ENCODE measurements at regions not wholly inside any gene's neighbourhood (a gene's known extent, or its start where the extent isn't known, plus 50 kb on each side); places are given as distances from the start of the nearest gene placed in this dataset.

DNA sequence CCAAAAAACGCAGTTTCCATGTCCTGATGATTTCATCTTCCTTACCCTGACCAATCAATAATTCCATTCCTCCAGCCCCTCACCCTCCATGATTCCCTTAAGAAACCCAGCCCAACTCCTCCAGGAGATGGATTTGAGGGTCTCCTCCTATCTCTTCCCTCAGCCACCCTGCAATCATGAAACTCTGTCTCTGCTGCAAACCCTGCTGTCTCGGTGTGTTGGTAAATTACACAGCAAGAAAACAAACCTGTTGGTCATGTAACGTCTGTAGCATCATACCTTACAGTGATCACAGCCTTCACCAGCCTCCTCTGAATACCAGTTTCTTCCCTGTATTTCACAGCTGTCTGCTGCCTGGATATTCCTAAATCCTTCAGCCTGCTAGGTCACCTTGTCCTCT lies 300.7 kb upstream of the NEBL start:
- H3K9ac ChIP-seq (ENCODE audit: insufficient read depth, low read length): no peak overlapping the region
- H3K4me1 ChIP-seq (ENCODE audit: control insufficient read depth, extremely low read depth, insufficient read depth, low read length): no peaks in the 10 kb centered on the region
- no peaks in the 10 kb centered on the region for H3K79me2 ChIP-seq (ENCODE audit: control insufficient read depth, insufficient read depth, low read length)
- H2AFZ ChIP-seq (ENCODE audit: low read length): no peak overlapping the region
- TF ChIP-seq CTCF (conservative IDR thresholded peaks at IDR 0.05 in 1 of 2, IDR thresholded peaks at IDR 0.05 in 1 of 2; ENCODE audit: low read depth in 1 of 2, low read length in 2 of 2) (no peak), EZH2 (IDR thresholded peaks at IDR 0.05; ENCODE audit: low read length, missing control alignments) (no peak)
- H3K4me2 ChIP-seq (ENCODE audit: extremely low read depth, insufficient read depth, low read length): no peak overlapping the region
- no peaks in the 10 kb centered on the region for H3K27me3 ChIP-seq (ENCODE audit: control insufficient read depth, insufficient read depth, low read length)
- H3K4me3 ChIP-seq (replicated peaks in 1 of 4; ENCODE audit: control extremely low read depth in 1 of 4, insufficient read depth in 1 of 4, low read depth in 3 of 4, low read length in 4 of 4): no peak overlapping the region
- H3K36me3 ChIP-seq (ENCODE audit: control insufficient read depth, insufficient read depth, low read length): no peaks in the 10 kb centered on the region
- DNase-seq (ENCODE audit: low read depth in 2 of 2): no peak
- no peaks in the 10 kb centered on the region for H3K9me3 ChIP-seq (ENCODE audit: control insufficient read depth, insufficient read depth, low read depth, low read length)
- H3K27ac ChIP-seq (ENCODE audit: insufficient read depth, low read length): no peak overlapping the region
- H4K20me1 ChIP-seq (ENCODE audit: control insufficient read depth, extremely low read depth, insufficient read depth, low read length): no peaks in the 10 kb centered on the region

- no peaks in the 10 kb centered on the region for H3K36me3 ChIP-seq (ENCODE audit: control insufficient read depth, insufficient read depth, low read length)
- H3K4me1 ChIP-seq (ENCODE audit: control insufficient read depth, extremely low read depth, insufficient read depth, low read length): no peaks in the 10 kb centered on the region
- H3K9ac ChIP-seq (ENCODE audit: insufficient read depth, low read length): no peak overlapping the region
- TF ChIP-seq CTCF (conservative IDR thresholded peaks at IDR 0.05 in 1 of 2, IDR thresholded peaks at IDR 0.05 in 1 of 2; ENCODE audit: low read depth in 1 of 2, low read length in 2 of 2) (no peak), EZH2 (IDR thresholded peaks at IDR 0.05; ENCODE audit: low read length, missing control alignments) (no peak)
- no peaks in the 10 kb centered on the region for H3K27me3 ChIP-seq (ENCODE audit: control insufficient read depth, insufficient read depth, low read length)
- no peak for DNase-seq (ENCODE audit: low read depth in 2 of 2)
- H4K20me1 ChIP-seq (ENCODE audit: control insufficient read depth, extremely low read depth, insufficient read depth, low read length): no peaks in the 10 kb centered on the region
- no peak overlapping the region for H3K4me3 ChIP-seq (replicated peaks in 1 of 4; ENCODE audit: control extremely low read depth in 1 of 4, insufficient read depth in 1 of 4, low read depth in 3 of 4, low read length in 4 of 4)
- no peak overlapping the region for H3K4me2 ChIP-seq (ENCODE audit: extremely low read depth, insufficient read depth, low read length)
- no peaks in the 10 kb centered on the region for H3K79me2 ChIP-seq (ENCODE audit: control insufficient read depth, insufficient read depth, low read length)
- no peak overlapping the region for H2AFZ ChIP-seq (ENCODE audit: low read length)
- no peak overlapping the region for H3K27ac ChIP-seq (ENCODE audit: insufficient read depth, low read length)
- H3K9me3 ChIP-seq (ENCODE audit: control insufficient read depth, insufficient read depth, low read depth, low read length): no peaks in the 10 kb centered on the region
Observed at GRCh38 chr10:21196822-21197395, 299.8 kb upstream of the NEBL start.

- H4K20me1 ChIP-seq (ENCODE audit: control insufficient read depth, extremely low read depth, insufficient read depth, low read length): no peaks in the 10 kb centered on the region
- no peaks in the 10 kb centered on the region for H3K4me1 ChIP-seq (ENCODE audit: control insufficient read depth, extremely low read depth, insufficient read depth, low read length)
- H3K4me3 ChIP-seq (replicated peaks in 1 of 4; ENCODE audit: control extremely low read depth in 1 of 4, insufficient read depth in 1 of 4, low read depth in 3 of 4, low read length in 4 of 4): no peak overlapping the region
- no peak for TF ChIP-seq EZH2 (IDR thresholded peaks at IDR 0.05; ENCODE audit: low read length, missing control alignments)
- TF ChIP-seq CTCF (conservative IDR thresholded peaks at IDR 0.05 in 1 of 2, IDR thresholded peaks at IDR 0.05 in 1 of 2; ENCODE audit: low read depth in 1 of 2, low read length in 2 of 2): no peak
- no peak for DNase-seq (ENCODE audit: low read depth in 2 of 2)
- no peaks in the 10 kb centered on the region for H3K27me3 ChIP-seq (ENCODE audit: control insufficient read depth, insufficient read depth, low read length)
- no peak overlapping the region for H2AFZ ChIP-seq (ENCODE audit: low read length)
- H3K4me2 ChIP-seq (ENCODE audit: extremely low read depth, insufficient read depth, low read length): no peak overlapping the region
- no peaks in the 10 kb centered on the region for H3K79me2 ChIP-seq (ENCODE audit: control insufficient read depth, insufficient read depth, low read length)
- no peaks in the 10 kb centered on the region for H3K36me3 ChIP-seq (ENCODE audit: control insufficient read depth, insufficient read depth, low read length)
- H3K9ac ChIP-seq (ENCODE audit: insufficient read depth, low read length): no peak overlapping the region
- no peak overlapping the region for H3K27ac ChIP-seq (ENCODE audit: insufficient read depth, low read length)
- no peaks in the 10 kb centered on the region for H3K9me3 ChIP-seq (ENCODE audit: control insufficient read depth, insufficient read depth, low read depth, low read length)
Observed at GRCh38 chr10:21195252-21195651, 298.1 kb upstream of the NEBL start.
